SIG-M5 treated with dmso at 0.1 percent for 504 hours (cell line): ENCODE measurements at regions not wholly inside any gene's neighbourhood (a gene's known extent, or its start where the extent isn't known, plus 50 kb on each side); places are given as distances from the start of the nearest gene placed in this dataset.

Experiments used
- DNase-seq: peaks from one replicate; lab custom pipeline; 2025; ENCODE audit not compliant: unreplicated experiment; lab: John Stamatoyannopoulos, UW

GRCh38 chr3:182530316-182530715 lies 263.0 kb upstream of the ATP11B start:
- DNase-seq: no peak

- no peak for DNase-seq
These were observed 259.9 kb upstream of the ATP11B start for GRCh38 chr3:182533394-182533793.

DNA sequence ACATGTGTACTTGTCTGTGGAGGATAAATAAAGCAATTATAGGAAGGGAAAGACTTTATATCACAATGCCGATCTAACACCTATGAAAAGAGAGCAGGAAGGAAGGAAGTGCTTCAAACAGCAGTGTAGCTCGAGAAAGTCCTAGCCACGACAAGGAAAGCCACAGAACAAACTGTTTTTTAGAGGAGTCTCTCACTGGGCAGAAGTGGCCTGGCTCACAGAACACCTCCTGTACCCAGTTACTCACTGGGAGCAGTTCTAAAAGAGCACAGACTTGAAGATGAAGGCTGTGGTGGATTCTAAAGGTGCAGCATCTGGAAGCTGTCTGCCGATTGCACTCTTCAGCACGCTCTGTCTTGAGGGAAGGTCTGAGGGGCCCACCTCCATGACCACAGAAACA lies 248.8 kb upstream of the ATP11B start:
- no peak for DNase-seq

- no peak for DNase-seq
These were observed 231.0 kb upstream of the ATP11B start for GRCh38 chr3:182562274-182562673.

DNA sequence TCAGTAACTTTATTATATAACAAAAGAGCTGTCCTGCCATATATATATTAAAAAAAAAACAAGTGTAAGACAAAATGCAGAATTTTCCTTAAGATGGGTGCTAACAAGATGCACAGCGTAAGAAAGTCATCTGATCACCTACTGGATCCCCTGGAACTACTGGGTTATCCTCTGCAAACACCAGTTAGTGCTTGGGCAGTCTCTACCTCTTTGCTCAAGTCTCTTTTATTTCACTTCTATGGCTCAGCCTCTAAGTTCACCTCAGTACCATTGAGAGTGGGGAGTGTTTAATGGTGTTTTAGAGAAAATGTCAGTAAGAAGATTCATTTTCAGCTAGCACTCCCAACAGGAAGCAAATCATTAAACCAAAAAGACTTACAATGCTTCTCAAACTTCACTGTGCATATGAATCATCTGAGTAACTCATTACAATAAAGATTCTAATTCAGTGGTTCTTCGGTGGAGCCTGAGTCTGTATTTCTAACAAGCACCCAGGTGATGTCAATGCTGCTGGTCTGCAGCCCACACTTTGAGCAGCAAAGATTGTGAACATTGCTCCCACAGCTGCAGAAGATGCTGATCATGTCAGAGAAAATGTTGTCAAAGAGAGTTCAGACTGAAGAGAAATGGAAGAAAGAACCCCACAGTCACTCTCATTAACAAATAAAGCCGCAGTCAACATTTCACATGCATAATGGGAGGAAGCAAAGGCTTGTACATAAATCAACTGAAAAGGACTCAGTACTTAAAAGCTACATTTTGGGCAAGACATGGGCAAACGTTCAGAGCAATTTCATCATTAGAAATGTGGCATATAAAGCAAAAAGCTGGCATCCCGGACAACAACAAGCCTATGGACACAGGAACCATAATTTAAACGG lies 227.1 kb upstream of the ATP11B start:
- DNase-seq: no peak

GRCh38 chr3:182567700-182568099 lies 225.6 kb upstream of the ATP11B start:
- no peak for DNase-seq

DNA sequence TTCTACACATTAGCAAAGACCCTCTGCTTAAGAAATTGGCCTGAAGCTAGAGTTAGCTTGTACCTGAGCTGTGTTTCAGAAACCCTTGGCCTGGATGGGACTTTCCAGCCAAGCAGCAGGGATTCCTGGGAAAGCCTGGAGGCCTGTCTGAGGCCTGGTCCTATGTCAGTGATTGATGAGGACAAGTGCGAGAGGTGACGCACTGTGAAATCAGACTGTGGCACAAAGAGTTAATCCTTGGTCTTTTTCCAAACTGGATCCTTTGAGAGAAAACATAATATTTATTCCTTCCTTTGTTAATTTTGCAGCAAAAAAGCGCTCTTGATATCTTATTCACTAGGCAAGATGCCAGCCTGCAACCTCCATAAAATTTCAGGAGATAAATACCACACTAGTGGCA lies 225.0 kb upstream of the ATP11B start:
- no peak for DNase-seq

- DNase-seq: no peak
These were observed 224.4 kb upstream of the ATP11B start for GRCh38 chr3:182568876-182569275.

- DNase-seq: no peak
These were observed 222.2 kb upstream of the ATP11B start for GRCh38 chr3:182570946-182571594.

DNA sequence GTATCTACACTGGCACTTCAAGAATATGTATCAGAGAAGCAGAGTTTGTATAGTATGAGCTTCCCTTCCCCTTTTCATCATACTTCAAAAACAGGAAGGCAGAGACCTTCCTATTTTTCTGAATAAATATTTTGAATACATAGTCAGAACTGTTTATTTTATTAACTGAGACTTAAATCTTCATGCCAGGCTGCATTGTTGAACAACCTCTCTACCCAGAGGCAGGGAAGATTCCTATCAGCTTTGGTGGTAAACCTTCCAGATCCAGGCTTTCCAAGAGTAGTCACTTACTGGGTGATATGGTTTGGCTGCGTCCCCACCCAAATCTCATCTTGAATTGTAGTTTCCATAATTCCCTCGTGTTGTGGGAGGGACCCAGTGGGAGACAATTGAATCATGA lies 217.4 kb upstream of the ATP11B start:
- DNase-seq: no peak

DNA sequence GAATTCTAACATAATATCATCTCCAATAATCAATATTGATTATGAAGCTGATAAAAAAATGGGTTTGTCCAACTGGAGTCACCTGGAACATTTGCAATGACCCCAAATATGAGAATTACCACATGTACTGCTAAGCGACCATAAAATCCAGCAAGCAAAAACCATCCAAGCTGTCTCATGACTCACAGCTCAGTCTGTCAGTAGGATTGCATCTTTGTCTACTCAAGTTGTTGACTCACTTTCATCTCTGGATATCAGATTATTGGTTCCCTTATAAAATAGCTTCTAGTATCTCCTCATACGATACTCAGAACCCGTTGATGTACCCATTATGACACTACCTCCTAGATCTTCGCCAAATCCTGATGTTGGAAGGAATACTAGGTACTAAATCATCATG lies 209.8 kb upstream of the ATP11B start:
- DNase-seq: no peak

GRCh38 chr3:182585532-182586150 lies 207.7 kb upstream of the ATP11B start:
- DNase-seq: no peak

DNA sequence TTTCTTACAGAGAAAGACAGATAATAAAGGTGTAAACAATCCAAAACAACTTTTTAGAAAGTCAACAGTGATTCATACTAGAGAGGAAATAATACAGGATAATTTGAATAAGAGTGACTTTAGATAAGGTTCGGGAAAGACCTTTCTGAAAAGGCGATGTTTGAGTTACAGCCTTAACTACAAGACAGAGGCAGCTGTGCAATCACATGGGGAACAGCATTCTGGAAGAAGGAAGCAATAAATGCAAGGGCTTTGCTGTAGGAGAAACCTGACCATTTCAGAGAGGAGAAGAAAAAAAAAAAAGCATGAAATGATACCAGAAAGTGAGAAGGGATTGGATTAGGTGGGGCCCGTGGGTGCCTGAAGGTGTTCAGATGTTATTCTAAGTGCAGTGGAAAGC lies 200.6 kb upstream of the ATP11B start:
- DNase-seq: no peak

- no peak for DNase-seq
These were observed 196.5 kb upstream of the ATP11B start for GRCh38 chr3:182596676-182597410.

- peak; percentile 52 for DNase-seq
These were observed 195.7 kb upstream of the ATP11B start for GRCh38 chr3:182597621-182598041.

DNA sequence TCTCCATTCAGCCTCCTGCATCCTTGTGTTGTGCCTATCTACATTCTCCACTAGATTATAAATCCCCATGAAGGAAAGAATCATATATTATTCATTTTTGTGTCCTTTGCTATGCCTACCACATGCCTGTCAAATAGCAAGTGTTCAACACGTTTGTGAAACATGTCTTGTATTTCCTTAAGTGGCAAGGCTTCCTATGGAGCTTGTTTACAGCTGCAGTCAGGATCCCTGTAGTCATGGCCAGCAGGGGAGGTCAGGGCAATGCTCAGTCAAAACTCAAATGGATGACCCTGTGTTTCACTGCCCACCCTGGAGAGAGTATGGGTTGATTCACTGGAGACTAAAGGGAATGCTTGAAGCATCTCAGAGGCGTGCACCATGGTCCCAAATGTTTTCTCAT lies 191.7 kb upstream of the ATP11B start:
- DNase-seq: no peak

DNA sequence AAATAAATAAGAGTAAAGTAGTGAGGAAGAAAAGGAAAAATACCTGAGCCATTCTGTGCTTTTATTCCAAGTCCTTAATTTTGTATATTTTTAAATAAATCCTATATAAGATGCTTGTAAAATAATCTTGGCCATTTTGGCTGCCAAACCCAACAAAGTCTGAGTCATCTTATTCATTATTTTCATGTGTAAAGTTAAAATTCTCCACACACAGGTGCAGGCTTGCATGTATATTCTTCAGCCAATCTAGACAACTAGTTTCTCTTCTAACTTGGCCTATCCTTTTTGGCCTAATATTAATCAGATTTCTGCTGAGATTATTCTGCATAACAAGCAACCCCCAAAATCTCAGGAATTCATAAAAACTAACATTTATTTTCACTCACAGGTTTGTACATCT lies 189.8 kb upstream of the ATP11B start:
- DNase-seq: no peak

DNA sequence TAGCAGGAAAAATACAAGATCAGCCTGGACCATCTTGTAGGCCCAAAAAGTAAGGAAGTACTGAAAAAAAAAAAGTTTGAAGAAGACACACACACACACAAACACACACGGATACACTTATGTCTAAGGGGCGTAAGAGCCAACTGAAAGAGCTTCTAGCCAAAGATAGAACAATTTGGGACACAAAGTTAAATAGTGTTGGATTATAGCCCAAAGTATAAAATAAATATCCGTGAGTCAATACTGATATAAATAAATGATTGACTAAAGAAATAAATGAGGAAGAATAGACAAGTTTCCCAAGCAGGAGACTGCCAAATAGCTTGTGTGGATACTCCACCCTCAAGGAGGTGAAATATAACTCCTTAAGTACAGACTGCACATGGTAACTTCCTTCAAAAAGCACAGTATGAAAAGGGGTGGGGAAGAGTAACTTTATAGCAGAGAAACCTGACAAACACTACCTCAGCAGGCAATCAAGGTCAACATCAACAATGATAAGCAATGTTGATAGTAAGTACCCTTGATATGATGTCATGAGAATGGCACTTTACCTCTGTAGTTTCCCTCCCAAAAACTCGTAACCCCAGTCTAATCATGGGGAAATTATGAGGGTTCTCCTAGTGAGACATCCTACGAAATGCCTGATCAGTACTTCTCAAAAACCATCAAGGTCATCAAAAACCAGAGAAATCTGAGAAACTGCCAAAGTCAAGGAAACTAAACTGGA lies 187.3 kb upstream of the ATP11B start:
- no peak for DNase-seq

DNA sequence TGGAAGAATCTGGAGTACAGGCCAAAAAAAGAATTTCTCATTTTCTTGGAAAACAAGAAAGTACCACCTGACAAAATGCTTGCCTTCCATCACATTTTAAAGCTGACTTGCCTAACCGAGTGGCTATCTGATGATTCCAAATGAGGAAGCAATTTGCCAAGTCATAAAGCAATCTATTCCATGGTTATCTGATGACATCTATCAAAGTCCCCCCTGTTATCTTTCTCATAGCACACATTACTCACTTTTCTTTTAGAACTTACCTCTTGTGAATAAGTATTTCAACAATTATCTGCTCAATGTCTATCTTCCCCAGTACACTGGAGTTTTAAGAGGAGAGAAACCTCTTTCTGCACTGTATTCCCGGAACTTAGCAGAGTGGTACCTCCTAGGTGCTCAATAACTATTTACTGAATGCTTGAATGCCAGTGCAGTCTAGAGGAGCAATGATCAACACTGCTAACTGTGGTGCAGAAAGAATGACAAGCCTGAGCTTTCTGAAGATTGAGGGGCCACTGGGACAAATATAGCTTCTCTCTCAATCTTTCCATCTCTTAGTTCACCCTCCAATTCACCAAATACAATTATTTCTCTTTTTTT lies 186.3 kb upstream of the ATP11B start:
- DNase-seq: no peak

DNA sequence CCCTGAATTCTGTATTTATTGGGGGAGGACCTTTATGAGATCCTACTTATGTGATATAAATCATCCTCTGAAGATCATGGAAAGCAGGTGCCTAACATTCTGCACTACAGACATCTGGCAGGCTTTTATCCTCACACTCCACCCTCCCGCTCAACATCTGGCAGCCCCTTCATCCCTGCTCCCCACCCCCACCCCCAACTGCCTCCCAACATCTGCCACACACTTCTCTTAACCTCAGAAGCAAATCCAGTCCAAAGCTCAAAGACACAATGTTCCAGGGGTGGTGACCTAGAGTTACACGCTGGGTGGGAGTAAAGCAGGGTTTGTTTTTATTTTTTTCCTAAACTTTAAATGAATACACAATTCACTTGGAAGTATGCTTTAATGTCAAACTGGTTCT lies 184.5 kb upstream of the ATP11B start:
- DNase-seq: no peak
